ENCODE measurements at regions not wholly inside any gene's neighbourhood (a gene's known extent, or its start where the extent isn't known, plus 50 kb on each side); places are given as distances from the start of the nearest gene placed in this dataset.
"Not testable (repeated sequence)": the region's sequence is repeated elsewhere in the genome, so short reads cannot be mapped to it uniquely, and the experiment has no call there.

GRCh38 chr5:145025775-145026174, 809.4 kb downstream of the PRELID2 start:
- ATAC-seq (no peak), DNase-seq (ENCODE audit: low spot score) (no peak)

- ATAC-seq (no peak), DNase-seq (ENCODE audit: low spot score) (no peak)
These were observed 820.0 kb downstream of the PRELID2 start for GRCh38 chr5:145015146-145015545.

GRCh38 chr5:145014109-145014508, 821.0 kb downstream of the PRELID2 start:
- DNase-seq (ENCODE audit: low spot score) (no peak), ATAC-seq (no peak)

GRCh38 chr5:145010834-145011233, 824.3 kb downstream of the PRELID2 start:
- ATAC-seq = no peak
- DNase-seq (ENCODE audit: low spot score) = no peak

GRCh38 chr5:145008876-145009530, 826.1 kb downstream of the PRELID2 start:
- no peak for ATAC-seq
- DNase-seq (ENCODE audit: low spot score) = no peak

- DNase-seq (ENCODE audit: low spot score); ATAC-seq: not testable (repeated sequence)
These were observed 823.7 kb downstream of the KCTD16 start for GRCh38 chr5:144994356-144994755.

GRCh38 chr5:144983101-144983500, 812.4 kb downstream of the KCTD16 start:
- ATAC-seq = no peak
- DNase-seq (ENCODE audit: low spot score) = no peak

DNA sequence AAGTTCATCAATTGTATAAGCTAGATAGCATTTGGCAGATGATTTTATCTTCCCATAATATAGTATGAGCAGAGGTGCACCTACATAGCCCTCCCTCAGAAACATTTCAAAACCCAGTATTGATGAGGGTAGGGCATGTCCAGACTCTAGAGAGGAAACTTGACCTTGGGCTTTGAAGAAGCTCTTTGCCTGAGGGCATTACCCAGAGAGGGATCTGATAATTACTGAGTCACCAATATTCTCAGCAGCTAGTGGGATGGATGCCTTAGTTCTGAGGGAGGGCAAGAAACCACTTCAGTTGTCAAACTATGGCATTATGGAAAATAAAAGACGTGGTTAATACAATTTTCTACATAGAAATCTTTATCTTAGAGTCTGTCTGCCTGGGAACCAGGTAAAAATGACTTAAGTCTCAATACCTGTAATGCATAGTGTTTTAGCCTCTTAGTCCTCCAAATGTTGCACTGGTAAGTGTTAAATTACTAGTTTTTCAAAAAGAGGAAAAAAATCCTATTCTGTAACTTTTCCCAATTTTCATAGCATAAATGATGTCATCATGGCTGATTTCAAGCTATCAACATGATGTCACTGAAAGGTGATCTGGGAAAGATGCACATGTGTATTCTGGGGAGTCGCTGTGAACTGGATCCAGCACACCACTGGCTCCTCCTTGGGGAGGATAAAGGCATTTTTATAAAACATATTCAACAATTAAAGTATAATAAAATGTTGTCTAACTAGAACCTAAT, 809.0 kb downstream of the KCTD16 start:
- ATAC-seq (no peak), DNase-seq (ENCODE audit: low spot score) (no peak)

- ATAC-seq (no peak), DNase-seq (ENCODE audit: low spot score) (no peak)
These were observed 801.6 kb downstream of the KCTD16 start for GRCh38 chr5:144972317-144972716.

DNA sequence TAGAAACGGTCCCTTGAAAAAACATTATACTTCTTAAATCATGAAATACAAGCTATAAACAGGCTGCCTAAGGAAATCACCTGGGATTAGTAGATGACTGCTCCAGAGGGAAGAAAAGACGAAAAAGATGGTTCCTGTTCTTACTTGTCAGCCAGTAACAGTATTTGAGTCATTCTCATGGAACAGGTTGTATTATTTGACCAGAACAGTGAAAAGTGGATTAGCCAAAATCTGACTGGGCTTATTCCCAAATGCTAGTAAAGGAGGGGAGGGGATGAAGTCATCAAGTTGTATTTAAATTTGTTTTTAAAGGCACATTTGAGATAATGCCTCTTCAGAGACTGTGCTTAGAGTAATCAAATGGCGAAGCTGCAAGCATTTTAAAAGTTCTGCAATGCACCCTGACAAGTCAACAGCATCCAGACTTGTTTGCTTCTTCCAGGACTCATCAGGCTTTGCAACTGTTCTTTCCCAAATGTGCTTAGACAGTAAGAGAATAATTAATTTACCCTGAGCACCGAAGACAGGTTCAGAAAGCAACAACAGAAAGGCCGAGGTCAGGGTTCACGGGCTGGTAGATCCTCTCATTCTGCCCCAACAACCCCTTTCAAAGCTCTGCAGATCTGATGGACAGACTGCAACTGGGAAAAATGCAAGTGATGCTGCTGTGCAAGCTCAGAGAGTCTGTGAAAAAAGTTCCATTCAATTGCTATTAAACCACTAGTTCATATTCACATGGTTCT, 800.6 kb downstream of the KCTD16 start:
- DNase-seq (ENCODE audit: low spot score) = no peak
- ATAC-seq = no peak

- ATAC-seq (no peak), DNase-seq (ENCODE audit: low spot score) (no peak)
These were observed 789.6 kb downstream of the KCTD16 start for GRCh38 chr5:144960296-144960695.

DNA sequence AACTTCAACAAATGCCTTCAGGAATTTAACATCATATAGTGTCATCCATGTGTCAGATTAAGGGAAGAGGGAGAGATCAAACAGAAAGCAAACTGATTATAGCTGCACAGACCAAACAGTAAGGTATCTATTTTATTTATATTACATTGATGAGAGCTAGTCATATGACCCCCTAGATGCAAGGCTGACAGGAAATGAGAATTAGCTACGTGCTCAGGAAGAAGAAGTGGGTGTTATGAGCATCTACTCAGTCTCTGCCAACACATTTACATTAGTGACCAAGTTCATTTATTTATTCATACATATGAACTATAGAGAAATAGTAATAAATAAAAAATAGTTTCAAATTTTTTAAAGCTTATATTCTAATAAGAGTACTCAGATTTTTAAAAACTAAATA, 787.3 kb downstream of the KCTD16 start:
- no peak for DNase-seq (ENCODE audit: low spot score)
- ATAC-seq = no peak

GRCh38 chr5:144950996-144951395, 780.3 kb downstream of the KCTD16 start:
- DNase-seq (ENCODE audit: low spot score) (no peak), ATAC-seq (no peak)

- DNase-seq (ENCODE audit: low spot score) = no peak
- no peak for ATAC-seq
These were observed 776.4 kb downstream of the KCTD16 start for GRCh38 chr5:144947023-144947422.

GRCh38 chr5:144945503-144945902, 774.8 kb downstream of the KCTD16 start:
- ATAC-seq (no peak), DNase-seq (ENCODE audit: low spot score) (no peak)

DNA sequence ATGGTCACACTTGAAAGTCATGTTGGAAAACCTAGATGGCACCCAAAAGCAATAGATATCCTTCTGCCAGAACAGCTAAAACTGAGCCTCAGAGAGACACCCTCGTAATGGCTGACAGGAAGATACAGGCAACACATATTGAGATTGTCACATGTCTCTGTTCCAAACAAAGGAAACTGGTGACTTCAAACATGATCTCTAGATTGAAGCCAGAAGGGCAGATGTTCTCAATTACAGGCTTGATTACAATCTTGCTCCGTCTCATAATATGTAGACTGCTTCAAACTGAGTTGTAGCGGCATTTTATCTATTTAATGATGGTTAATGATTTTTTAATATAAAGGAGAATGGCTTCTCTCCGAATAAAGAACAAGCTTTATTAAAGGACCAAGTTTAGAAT, 774.3 kb downstream of the KCTD16 start:
- no peak for ATAC-seq
- no peak for DNase-seq (ENCODE audit: low spot score)

DNA sequence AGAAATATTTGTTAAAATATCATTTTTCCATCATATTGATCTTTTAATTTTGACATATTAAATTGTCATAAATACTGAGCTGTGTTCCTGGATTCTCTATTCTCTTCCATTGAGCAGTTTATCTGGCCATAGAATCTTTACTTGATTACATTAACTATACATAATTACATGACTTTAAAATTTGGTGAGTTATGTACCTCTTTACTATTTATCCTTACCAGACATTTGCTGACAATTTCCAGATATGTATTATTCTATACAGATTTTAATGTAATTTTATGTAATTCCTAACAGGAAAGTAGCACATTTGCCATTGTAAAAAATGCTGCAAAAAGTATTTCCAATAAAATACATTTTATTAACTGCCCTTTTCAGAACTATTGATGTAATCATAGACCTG, 770.3 kb downstream of the KCTD16 start:
- no peak for ATAC-seq

GRCh38 chr5:144918371-144918770, 747.7 kb downstream of the KCTD16 start:
- DNase-seq (ENCODE audit: low spot score) = no peak
- ATAC-seq = no peak

More for the DNA sequence above, 770.3 kb downstream of the KCTD16 start:
- no peak for DNase-seq (ENCODE audit: low spot score)

DNA sequence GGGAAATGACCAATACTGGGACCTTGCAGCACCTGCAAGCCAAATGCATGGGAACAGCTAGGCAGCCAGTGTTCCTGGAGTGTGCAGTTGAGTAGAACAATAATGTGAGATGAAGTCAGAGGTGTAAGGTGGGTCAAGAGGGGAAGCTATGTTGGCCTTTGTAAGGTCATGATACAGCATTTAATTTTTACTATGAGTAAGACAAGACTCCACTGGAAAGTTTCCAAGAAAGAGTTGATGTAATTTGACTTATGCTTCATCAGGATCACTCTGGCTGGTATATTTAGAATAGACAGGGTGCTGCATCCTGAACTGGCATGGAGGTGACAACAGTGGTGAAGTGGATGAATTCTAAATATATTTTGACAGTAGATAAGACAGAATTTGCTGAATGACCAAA, 744.8 kb downstream of the KCTD16 start:
- DNase-seq (ENCODE audit: low spot score) (no peak), ATAC-seq (no peak)

- DNase-seq (ENCODE audit: low spot score) (no peak), ATAC-seq (no peak)
These were observed 743.0 kb downstream of the KCTD16 start for GRCh38 chr5:144913661-144914060.

- DNase-seq (ENCODE audit: low spot score) (no peak), ATAC-seq (no peak)
These were observed 725.8 kb downstream of the KCTD16 start for GRCh38 chr5:144896473-144896872.

- DNase-seq (ENCODE audit: low spot score) (no peak), ATAC-seq (no peak)
These were observed 716.0 kb downstream of the KCTD16 start for GRCh38 chr5:144886668-144887067.

Data from left lobe of liver (tissue), 2 donors.